ENCODE measurements at regions not wholly inside any gene's neighbourhood (a gene's known extent, or its start where the extent isn't known, plus 50 kb on each side); places are given as distances from the start of the nearest gene placed in this dataset.

DNA sequence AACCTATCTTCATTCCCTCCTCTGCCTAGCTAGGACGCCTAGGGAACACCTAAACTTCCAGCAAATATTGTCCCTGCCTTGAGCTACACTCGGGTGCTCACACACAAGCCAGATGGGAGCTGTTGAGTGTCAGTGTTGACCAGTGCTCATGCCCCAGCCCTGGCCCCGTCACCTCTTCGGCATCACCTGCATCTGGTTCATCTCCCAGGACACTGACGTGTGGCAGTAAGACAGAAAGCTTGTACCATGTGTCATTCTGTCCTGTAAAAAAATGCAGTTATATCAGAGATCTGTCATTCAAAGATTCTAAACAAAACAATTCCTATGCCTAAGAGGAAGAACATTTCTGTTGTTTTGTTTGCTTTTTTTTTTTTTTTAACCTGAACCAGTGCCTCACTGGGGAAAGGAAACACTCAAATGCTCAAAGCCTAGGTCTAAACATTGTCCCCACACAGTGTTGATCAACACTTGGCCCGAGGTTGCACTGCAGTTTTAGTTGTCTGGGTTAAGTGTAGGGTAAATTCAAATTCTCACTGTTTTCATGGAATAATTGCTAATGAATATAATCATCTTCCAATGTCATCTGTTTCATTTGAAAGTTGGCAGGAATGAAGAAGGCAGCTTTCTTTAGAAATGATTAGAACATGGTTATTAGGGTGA is 102.7 kb upstream of the SASH1 start:
- no peak for DNase-seq (ENCODE audit: low spot score)
- FAIRE-seq, result no peak

DNA sequence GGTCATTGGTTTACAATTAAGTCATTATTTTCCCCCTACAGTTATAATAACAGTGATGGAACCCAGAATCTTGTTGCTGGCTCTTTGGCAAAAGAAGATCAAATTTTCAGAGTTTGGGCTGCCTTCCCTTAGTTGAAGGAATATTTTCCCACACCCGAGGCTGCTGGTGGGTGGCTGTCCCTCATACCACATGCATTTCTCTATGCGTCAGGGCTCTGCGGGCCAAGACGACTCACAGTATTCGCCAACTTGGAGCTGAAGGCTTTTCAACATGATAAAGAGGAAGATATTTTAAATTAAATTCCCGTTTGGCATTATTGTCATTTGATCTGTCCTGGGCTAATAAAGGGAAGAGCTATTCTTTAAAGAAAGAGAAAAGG is 102.2 kb upstream of the SASH1 start:
- DNase-seq (ENCODE audit: low spot score) (no peak), FAIRE-seq (no peak)

DNA sequence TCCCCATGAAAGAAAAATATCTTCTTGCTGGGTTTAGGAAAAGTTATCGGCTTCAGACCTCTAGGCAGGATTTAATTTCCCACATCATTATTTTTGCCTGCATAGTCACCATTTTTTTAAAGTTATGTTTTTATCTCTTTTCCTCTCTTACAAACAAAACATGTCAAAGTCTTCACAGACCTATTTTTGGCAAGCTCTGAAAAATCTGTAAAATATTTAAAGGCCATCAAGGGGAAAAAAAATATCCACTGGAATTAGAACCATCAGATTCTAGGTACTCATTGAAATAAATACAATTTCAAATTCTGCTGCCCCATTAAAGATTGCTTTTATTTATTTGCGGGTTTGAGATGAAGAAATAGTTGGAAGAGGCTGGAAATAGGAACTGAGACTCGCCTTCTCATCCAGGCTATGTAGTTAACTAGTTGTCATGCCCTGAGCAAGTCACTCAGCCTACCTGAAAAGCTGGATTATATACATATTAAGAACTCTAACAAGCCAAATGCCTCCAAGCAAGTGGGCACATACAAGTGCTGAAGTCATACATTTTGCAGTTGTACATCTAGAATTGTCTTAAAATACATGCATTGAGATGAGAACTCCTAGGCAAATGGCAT is 101.7 kb upstream of the SASH1 start:
- no peak for DNase-seq (ENCODE audit: low spot score)
- FAIRE-seq, result no peak

DNA sequence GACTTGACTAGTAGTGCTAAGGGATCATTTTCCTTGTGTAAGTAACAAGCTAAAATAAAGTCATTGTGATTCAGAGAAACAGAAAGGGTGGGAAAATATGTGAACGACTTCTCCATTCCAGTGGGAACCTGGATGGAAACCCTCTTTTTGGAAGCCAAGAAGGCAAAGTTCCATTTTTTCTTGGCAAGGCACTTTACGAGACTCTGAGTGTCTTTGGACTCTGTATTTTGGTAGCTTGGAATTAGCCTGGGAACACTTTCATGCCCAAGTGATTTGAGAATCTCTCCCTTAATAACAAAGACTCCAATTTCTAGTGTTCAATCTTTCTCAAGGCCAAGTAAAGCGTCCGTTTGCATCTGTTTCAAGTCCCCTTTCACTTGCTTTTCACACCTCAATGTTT is 100.5 kb upstream of the SASH1 start:
- DNase-seq (ENCODE audit: low spot score), result no peak
- no peak for FAIRE-seq

DNA sequence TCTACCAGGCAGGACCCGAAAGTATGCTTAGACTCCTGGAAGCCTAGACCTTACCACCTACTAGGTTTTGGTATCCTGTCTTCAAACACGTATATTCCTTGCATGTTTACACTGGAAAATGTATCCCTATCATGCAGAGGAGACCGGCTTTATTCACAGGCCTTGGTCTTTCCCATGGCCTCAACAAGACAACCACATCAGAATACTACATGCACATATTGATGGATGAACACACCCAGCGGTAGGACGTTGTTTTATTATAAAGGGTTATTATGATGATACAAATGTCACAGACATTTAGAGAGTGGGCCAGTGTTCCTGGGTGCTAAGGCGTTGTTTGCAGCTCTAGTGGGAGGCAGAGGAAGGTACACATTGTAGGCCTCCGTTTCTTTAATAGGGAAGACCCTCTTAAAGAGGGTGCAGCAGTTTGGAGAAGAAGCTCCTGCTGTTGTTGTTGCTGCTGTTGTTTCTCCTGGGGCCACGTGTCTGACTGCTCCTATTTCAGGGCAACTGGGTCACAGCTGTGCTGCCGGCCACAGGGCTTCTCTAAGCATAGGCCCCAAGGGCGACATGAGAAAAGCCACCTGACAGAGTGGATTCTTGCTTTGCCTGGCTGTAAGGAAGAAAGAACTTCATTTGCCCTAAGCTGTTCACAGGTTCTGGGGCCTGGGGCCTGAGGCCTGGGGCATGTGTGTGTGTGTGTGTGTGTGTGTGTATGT is 98.3 kb upstream of the SASH1 start:
- FAIRE-seq (no peak), DNase-seq (ENCODE audit: low spot score) (no peak)

DNA sequence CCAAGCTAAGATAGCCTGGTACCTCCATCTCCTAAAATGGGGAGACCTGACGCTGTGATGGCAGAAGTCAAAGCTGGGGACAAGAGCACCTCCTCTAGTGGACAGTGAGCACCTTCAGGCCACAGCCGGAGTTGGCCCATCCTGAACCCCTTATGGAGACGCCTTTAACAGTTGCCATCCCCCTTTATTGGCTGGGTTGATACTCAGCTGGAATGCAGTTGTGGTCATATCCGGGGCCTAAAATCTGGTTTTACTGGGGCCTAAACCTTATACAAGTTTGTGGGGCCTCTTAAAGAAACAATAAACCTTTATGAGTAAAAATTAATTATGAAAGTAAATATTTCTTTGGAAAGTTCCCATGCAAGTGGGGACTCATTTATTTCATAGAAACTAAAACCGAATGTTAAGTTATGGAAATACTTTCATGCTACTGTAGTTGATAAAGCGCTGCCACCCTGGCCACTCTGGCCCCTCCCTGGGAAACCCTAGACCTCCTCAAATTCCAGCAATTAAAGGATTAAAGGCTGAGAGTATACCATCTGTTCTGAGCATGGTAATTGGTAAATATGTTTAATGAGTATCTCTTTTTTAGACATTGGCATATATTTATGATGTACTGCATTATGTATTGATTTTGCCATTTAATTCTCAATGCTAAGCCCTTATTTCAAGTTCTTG is 95.1 kb upstream of the SASH1 start:
- DNase-seq (ENCODE audit: low spot score) (no peak), FAIRE-seq (no peak)

DNA sequence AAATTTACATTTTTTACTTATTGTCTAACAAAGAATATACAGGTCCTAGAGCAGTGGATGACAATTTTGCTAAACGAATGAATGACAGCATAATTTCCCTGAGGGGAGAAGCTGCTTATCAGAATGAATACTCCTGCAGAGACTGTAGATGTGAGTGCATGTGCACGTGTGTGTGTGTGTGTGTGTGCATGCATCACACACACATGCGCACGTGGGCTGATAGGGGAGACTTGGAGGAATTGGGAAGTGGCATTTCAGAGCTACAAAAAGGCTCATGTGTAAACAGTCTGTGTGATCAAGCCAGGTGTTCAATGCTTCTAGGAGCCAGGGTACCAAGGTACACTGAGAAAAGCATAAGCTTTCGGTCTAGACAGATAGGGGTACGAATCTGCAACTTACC is 93.5 kb upstream of the SASH1 start:
- DNase-seq (ENCODE audit: low spot score) (no peak), FAIRE-seq (no peak)

DNA sequence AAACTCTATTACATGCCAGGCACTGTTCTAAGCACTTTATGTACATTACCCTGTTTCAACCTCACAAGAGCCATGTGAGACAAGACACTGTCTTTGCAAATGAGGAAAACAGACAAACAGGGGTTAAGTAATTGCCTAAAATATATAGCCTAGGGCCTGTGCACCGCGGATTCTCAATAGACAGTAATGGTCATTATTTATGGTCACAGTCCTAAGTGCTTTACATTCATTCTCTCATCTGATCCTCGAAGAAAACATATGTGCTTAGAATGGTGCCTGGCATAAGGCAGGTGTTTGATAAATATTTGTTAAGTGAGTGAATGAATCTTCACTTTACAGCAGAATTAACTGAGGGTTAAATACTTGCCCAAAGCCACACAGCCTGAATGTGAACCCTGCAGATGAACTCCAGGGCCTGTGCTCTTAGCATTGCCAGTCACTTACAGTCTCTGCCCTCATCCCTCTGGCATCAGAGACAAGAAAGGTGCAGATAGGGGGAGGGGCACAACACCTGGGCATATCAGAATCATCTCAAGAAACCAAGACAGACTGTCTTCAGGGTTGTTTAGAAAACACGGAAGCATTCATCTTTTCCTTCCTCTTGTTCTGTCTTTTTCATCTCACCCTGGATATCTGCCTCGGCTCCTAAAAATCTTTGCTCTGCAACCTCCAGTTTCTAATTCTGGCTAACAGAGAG is 92.8 kb upstream of the SASH1 start:
- DNase-seq (ENCODE audit: low spot score) (no peak), FAIRE-seq (no peak)

DNA sequence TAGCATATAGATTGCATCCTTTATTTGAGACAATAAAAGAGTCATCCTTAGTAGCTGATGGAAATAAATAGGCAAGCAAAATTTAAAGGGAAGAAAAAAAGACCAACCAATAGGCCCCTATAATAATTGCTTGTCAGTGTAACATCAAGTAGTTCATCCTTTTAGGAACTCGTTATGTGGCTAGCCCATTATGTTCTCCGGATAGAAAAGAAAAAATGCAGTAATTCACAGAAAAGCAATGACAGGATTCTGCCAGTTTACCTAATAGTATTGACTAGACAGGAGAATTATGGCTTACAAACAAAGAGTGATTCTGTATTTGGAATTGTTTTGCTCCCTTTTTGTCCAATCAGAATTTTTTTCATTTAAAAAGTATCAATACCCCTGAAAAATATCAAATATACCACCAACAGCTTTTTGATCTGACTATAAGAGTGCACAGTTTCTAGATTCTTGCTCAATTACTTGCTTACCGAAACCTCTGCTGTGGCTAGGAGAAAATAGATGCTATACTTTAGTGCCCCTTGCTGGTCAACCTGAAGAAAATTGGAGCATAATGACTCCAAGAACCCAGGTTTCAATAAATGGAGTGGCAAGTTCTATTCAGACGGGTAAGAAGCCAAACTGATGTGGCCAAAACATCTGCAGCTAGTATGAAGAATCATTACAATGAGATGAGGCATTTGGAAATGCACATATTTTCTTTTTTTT is 91.5 kb upstream of the SASH1 start:
- DNase-seq (ENCODE audit: low spot score) (peak; percentile 30), FAIRE-seq (no peak)

DNA sequence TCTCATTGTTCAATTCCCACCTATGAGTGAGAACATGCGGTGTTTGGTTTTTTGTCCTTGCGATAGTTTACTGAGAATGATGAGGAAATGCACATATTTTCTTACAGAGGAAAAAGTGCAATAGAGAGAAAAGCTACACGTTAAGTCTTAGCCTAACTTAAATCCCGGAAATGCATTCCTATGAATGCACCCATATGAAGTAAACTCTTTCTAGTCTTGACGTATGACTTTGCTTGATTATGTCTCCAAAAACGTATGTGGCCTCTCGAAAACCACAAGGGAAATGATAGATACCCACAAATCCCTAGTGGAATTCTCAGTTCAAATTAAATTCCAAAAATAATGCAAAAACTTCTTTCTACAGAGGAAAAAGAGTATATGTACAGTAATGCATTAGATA is 90.7 kb upstream of the SASH1 start:
- DNase-seq (ENCODE audit: low spot score) (no peak), FAIRE-seq (no peak)

DNA sequence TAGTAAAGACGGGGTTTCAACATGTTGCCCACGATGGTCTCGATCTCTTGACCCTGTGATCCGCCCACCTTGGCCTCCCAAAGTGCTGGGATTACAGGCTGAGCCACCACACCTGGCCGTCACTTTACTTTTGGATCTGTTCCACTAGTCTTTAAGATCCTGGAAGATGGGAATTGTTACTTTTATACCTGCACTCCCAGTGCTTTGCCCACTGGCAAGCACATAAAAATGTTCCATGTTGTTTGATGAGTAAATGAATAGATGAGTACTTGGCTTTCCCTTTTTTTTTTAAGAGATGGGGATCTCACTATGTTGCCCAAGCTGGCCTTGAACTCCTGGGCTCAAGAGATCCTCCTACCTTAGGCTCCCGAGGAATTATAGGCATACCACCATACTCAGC is 84.8 kb upstream of the SASH1 start:
- FAIRE-seq (no peak), DNase-seq (ENCODE audit: low spot score) (no peak)

DNA sequence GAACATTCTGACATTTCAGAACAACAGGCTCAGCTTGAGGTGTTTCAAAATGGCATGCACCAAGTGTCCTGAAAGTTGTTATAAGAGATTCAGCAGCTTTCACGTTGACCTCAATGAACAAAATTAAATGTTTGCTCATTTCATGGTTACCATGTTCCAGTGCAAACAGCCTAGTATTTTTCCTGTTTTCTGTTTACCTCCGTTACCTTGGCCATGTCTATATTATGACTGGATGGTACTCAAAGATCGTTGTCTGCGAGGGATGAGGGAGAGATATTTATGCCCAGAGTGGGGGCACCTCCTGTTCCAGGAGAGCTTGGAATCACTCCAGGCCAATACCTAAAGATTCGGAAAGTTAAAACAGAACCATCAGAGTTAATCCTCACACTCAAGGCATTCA is 83.8 kb upstream of the SASH1 start:
- no peak for DNase-seq (ENCODE audit: low spot score)
- no peak for FAIRE-seq

DNA sequence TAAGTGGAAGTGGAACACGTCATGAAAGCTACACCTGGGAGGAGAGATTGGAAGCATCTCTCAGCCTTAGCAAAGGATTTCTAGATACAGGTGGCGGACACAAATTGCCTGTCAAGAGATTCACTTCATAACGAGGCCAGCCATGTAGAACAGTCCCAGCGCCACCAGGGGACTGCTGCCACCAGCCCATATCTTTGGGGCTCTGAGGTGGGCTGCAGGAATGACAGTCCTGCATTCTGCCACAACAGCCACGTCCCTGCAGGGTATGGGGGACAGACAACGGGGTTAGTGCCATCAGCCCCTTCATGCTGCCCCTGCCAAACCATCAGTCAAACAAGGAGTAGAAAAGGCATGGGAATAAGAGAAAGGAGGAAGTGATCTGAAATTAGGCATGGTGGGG is 81.2 kb upstream of the SASH1 start:
- DNase-seq (ENCODE audit: low spot score), result no peak
- FAIRE-seq, result no peak

DNA sequence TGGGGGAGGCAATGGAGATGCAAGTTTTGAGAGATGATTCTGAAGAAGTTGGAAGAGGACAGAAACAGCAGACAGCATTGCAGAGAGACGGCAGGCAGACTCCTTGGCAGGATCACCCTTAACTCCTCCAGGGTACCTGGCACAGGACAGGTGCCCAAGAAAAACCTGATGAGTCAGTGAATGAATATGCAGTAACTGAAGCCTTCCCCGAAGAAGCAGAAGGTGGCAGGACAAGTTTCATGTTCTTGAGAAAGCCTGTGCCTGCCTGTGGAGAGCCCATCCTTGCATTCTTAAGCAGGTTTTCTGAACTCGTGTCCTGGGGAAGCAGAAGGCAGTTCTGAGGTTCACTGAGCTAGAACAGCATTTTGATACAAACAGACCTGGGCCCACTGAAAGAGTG is 79.6 kb upstream of the SASH1 start:
- FAIRE-seq, result no peak
- DNase-seq (ENCODE audit: low spot score), result no peak

DNA sequence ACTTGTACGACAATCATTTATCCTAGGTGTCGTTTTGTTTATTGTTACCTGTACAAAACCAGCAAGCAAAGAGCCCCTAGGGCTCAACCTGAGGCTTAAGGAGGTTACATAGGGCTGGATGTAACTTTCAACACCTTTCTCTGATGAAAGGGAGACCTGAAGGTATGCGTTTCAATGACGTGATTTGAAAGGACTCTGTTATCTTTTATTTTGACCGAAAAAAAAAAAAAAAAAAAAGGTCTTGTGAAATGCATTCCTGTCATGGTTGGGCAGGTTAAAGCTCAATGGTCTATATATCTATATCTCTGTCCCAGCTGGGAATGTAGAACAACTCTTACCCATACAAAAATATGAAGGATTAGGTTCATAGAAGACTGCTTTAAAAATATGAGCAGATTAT is 78.7 kb upstream of the SASH1 start:
- no peak for FAIRE-seq

DNA sequence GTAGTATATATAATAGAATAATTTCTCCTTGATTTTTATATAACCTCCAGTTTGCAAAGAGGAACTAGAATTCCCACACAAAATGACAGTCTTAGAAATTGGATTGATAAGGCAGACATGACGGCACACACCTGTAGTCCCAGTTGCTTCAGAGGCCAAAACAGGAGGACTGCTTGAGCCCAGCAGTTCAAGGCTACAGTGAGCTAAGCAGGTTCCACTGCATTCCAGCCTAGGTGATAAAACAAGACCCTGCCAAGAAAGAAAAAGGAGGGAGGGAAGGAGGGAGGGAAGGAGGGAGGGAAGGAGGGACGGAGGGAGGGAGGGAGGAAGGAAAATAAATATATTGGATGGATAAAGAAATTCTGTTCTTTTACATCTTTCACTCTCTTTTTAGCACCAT is 77.6 kb upstream of the SASH1 start:
- no peak for DNase-seq (ENCODE audit: low spot score)
- FAIRE-seq, result no peak

More for the DNA sequence above, 78.7 kb upstream of the SASH1 start:
- DNase-seq (ENCODE audit: low spot score), result no peak

DNA sequence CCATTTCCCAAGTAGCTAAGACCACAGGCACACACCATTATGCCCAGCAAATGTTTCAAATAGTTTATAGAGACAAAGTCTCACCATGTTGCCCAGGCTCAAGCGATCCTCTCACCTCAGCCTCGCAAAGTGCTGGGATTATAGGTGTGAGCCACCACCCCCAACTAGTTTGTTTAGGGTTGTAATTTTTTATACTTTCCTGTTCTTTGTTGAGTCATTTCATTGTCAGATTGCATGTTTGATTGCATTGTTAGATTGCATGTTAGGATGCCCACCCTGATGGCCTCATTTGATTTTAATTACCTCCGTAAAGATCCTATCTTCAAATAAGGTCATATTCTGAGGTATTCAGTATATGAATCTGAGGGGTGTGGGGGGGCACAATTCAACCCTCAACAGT is 73.3 kb upstream of the SASH1 start:
- no peak for FAIRE-seq

DNA sequence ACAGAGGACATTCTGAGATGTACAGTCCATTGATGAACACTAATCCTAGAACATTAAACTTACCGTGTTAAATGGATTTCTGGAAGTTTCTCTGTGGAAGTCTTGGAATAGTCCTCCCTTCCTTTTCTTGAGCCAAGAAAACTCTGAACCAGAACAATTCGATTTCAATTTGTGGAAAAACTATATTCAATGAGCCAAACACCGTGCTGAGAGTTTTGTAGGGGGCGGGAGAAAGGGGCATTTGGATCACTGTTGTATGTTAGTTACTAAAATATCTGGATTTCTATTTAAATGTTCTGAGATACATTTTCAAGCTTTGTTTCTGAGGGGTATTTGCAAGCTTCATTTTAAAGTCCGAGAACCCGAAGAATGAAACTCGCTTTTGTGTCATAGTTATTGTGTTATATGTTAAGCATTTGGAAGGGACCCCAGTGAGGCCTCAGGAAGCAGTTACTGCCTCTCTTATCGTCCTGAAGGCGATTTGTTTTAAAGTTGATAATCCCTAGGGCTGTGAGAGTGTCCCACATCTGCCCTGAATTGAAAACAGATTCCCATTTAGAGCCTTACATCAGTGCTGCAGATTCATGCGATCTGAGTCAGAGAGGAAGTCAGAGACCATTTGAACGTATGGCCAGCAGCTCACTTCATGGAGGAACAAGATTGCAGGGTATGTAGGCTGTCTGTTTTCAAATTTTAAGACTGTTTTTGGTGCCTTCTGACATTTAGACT is 70.8 kb upstream of the SASH1 start:
- DNase-seq (ENCODE audit: low spot score), result no peak
- no peak for FAIRE-seq

More for the DNA sequence above, 73.3 kb upstream of the SASH1 start:
- DNase-seq (ENCODE audit: low spot score), result no peak

DNA sequence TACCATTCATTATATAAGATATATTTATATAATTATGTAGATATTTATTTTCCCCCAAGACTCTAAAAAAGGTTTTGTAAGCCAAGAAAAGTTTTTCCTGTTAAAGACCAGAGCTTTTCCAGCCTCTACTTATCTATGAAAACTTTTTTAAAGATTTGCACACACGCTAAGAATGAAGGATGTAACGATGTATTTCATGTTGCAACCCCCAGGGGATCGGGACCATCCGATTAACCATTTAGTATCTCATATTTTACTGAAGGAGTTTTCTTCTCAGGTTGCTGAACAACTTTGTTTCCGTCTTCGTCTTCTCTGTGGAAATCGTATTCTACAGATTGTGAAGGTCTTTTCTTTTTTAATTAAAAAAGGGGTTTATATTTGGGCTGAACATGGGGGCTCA is 70.0 kb upstream of the SASH1 start:
- FAIRE-seq (no peak), DNase-seq (ENCODE audit: low spot score) (no peak)

DNA sequence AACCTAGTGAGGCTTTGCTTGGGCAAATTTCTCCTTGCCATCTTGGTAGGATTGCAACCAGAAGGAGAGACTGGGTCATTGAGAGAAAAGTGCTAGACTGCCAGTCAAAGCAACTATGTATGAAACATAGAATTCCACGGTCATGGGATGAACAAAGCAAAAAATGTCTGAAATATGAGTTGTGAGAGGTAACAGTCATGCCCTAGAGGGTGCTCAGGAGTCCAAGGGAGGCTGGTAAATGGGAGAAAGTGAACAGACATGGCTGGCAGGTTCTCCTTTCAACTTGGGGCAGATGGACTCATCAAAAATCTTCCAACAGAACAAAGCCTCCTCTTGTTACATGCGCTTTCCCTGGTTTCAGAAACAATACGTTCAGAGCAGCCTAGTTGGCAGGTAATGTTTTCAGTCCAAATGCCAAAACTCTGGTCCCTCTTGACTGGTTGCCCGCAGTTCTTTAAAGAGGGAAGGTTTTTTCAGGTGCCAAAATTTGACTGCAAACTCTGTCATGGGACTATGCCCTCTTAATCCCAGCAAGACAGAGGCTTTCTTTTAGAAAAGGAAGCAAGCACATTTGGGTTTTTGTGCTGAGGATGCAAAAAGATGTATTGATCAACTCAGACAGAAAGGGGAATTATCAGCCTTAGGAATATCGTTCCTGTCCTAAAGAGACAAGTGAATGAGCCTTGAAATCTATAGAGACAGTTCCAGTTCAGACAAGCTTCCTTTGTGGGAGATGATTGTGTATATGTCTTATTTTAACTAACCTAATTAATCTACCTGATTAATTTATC is 68.5 kb upstream of the SASH1 start:
- no peak for DNase-seq (ENCODE audit: low spot score)
- FAIRE-seq, result no peak
